ENCODE measurements at regions not wholly inside any gene's neighbourhood (a gene's known extent, or its start where the extent isn't known, plus 50 kb on each side); places are given as distances from the start of the nearest gene placed in this dataset.
"Not testable (repeated sequence)": the region's sequence is repeated elsewhere in the genome, so short reads cannot be mapped to it uniquely, and the experiment has no call there.

DNA sequence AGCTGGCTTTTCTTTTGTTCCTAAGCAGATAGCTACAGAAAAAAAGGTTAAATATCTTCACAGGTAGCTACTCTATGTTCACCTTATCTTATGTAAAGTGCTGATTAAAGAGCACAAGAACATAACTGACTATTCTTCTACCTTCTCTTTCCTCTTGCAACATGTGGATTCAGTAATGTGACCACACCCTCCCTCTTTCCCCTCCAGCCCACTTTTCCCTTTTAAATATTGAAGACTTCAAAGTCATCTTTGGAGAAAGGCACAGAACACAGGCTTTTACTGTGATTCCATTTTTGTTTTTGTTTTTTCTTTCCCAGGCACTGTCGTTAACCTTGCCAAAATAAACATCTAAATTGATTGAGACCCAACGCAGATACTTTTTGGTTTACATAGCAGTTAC, 418.1 kb upstream of the CDH20 start:
- Mint-ChIP-seq H3K4me1 (no peaks in the 10 kb centered on the region), H3K9me3 (peaks cover 0 to 15% (median 2%) of the 10 kb centered on the region in 7 donors), H3K27ac (no peak overlapping the region), H3K36me3 (no peaks in the 10 kb centered on the region), H3K4me3 (no peak overlapping the region), H3K27me3 (ENCODE audit: low read depth in 3 of 3) (no peaks in the 10 kb centered on the region)
- no peaks in the 10 kb centered on the region for H3K27me3 ChIP-seq (ENCODE audit: control insufficient read depth in 2 of 2, insufficient read depth in 2 of 2, low read length in 2 of 2)
- no peak overlapping the region for H3K4me2 ChIP-seq (replicated peaks; ENCODE audit: extremely low read depth, low read length, poor library complexity, severe bottlenecking)
- H3K4me1 ChIP-seq (ENCODE audit: control insufficient read depth in 1 of 2, insufficient read depth in 2 of 2, low read length in 2 of 2): no peaks in the 10 kb centered on the region
- no peak overlapping the region for H3K9ac ChIP-seq (ENCODE audit: insufficient read depth, low read length, poor library complexity, severe bottlenecking)
- H2AFZ ChIP-seq (ENCODE audit: insufficient read depth, low read depth, low read length, poor library complexity, severe bottlenecking): no peak overlapping the region
- no peak overlapping the region for H3K27ac ChIP-seq (ENCODE audit: low read depth in 1 of 2, low read length in 2 of 2)
- H4K20me1 ChIP-seq (ENCODE audit: insufficient read depth, low read length): no peaks in the 10 kb centered on the region
- TF ChIP-seq, protein P1, sequence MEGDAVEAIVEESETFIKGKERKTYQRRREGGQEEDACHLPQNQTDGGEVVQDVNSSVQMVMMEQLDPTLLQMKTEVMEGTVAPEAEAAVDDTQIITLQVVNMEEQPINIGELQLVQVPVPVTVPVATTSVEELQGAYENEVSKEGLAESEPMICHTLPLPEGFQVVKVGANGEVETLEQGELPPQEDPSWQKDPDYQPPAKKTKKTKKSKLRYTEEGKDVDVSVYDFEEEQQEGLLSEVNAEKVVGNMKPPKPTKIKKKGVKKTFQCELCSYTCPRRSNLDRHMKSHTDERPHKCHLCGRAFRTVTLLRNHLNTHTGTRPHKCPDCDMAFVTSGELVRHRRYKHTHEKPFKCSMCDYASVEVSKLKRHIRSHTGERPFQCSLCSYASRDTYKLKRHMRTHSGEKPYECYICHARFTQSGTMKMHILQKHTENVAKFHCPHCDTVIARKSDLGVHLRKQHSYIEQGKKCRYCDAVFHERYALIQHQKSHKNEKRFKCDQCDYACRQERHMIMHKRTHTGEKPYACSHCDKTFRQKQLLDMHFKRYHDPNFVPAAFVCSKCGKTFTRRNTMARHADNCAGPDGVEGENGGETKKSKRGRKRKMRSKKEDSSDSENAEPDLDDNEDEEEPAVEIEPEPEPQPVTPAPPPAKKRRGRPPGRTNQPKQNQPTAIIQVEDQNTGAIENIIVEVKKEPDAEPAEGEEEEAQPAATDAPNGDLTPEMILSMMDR (IDR thresholded peaks at IDR 0.05): no peak
- no peak for DNase-seq
- no CpG with 5 or more reads among the region's 2 CpGs for WGBS (ENCODE audit: insufficient coverage)
- no peak overlapping the region for H3K4me3 ChIP-seq (replicated peaks in 1 of 3; ENCODE audit: low read depth in 2 of 3, low read length in 3 of 3)
- intact Hi-C loops (cut with micrococcal nuclease): no loop called here
- H3K9me3 ChIP-seq (replicated peaks in 1 of 2; ENCODE audit: control insufficient read depth in 1 of 2, insufficient read depth in 1 of 2, low read length in 2 of 2): no peaks in the 10 kb centered on the region
- H3K79me2 ChIP-seq (ENCODE audit: insufficient read depth, low read length): no peaks in the 10 kb centered on the region
- no peaks in the 10 kb centered on the region for H3K36me3 ChIP-seq (replicated peaks in 1 of 2; ENCODE audit: control insufficient read depth in 1 of 2, insufficient read depth in 2 of 2, low read length in 2 of 2)

DNA sequence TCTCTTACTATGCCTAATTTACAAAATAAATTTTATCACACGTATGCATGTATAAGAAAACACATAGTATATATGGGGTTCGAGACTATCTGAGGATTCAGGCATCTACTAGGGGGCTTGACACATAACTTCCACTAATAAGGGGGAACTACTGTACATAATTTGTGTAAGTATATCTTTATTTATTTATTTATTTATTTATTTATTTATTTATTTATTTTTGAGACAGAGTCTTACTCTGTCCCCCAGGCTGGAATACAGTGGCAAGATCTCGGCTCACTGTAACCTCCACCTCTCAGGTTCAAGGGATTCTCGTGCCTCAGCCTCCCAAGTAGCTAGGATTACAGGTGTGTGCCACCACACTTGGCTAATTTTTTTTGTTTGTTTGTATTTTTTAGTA, 414.4 kb upstream of the CDH20 start:
- intact Hi-C loops (cut with micrococcal nuclease); H3K9me3 Mint-ChIP-seq; H3K36me3 ChIP-seq (replicated peaks in 1 of 2; ENCODE audit: control insufficient read depth in 1 of 2, insufficient read depth in 2 of 2, low read length in 2 of 2); H3K4me1 Mint-ChIP-seq; H3K4me1 ChIP-seq (ENCODE audit: control insufficient read depth in 1 of 2, insufficient read depth in 2 of 2, low read length in 2 of 2); H3K4me2 ChIP-seq (replicated peaks; ENCODE audit: extremely low read depth, low read length, poor library complexity, severe bottlenecking); H3K9ac ChIP-seq (ENCODE audit: insufficient read depth, low read length, poor library complexity, severe bottlenecking); H3K36me3 Mint-ChIP-seq; H2AFZ ChIP-seq (ENCODE audit: insufficient read depth, low read depth, low read length, poor library complexity, severe bottlenecking); H3K27me3 ChIP-seq (ENCODE audit: control insufficient read depth in 2 of 2, insufficient read depth in 2 of 2, low read length in 2 of 2); DNase-seq; H3K9me3 ChIP-seq (replicated peaks in 1 of 2; ENCODE audit: control insufficient read depth in 1 of 2, insufficient read depth in 1 of 2, low read length in 2 of 2); H3K4me3 ChIP-seq (replicated peaks in 1 of 3; ENCODE audit: low read depth in 2 of 3, low read length in 3 of 3); H3K79me2 ChIP-seq (ENCODE audit: insufficient read depth, low read length); H4K20me1 ChIP-seq (ENCODE audit: insufficient read depth, low read length); H3K4me3 Mint-ChIP-seq; H3K27me3 Mint-ChIP-seq (ENCODE audit: low read depth in 3 of 3); H3K27ac Mint-ChIP-seq; H3K27ac ChIP-seq (ENCODE audit: low read depth in 1 of 2, low read length in 2 of 2): not testable (repeated sequence)
- WGBS (ENCODE audit: insufficient coverage): 90% methylated on average over 2 of the region's 4 CpGs
